Glomerular visceral epithelial cell (primary cell): ENCODE measurements at regions not wholly inside any gene's neighbourhood (a gene's known extent, or its start where the extent isn't known, plus 50 kb on each side); places are given as distances from the start of the nearest gene placed in this dataset.
A peak's percentile ranks its signal among the peaks of the same experiment; 100 is the strongest.
"Not testable (repeated sequence)": the region's sequence is repeated elsewhere in the genome, so short reads cannot be mapped to it uniquely, and the experiment has no call there.

Experiments
- DNase-seq: peaks from one replicate; pipeline ENCODE4 v3.0.0-alpha.2; 2016; ENCODE audit errors: extremely low spot score

DNA sequence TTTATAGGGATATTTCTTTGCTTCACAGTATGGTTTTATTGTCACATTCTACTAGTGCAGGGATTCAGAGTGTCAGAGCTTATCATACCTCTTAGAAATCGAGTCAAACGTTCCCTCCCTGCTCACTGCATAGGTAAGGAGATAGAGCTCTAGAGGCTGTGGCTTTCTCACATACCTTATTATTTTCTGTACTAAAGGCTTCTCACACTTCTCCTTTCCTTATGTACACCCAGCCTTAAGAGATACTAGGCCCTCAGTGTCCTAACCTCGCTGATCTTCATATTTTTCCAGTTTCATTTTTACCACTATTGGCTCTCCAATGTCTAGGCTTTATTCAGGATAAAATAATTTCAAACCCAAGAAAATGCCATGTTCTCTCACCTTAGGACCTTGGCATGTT, 297.3 kb upstream of the RIOK2 start:
- no peak for DNase-seq

DNA sequence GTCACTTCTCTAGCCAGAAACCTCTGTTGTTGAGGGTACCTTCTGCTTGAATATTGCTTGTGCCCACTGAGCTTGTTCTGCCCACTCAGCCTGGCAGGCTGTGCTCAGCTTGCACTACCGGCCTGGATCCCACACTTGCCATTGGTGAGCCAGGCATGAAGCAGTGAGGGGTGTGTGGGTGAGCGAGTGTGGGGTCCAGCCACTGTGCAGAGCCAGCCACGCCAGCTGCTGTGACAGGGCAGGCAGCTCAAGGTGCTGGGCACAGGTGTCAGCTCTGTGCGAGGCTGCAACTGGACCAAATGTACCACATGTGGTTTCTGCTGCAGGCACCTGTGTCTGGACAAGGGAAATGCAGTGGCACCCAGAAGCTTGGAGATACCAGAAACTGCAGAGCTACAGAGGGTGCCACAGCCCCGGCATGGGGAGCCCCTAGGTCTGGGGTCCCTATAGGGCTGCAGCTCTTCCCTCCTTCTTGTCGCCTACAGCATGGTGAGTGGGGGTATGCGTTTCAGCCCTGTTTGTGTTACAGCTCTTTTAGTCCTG, 305.1 kb upstream of the RIOK2 start:
- DNase-seq = no peak

DNA sequence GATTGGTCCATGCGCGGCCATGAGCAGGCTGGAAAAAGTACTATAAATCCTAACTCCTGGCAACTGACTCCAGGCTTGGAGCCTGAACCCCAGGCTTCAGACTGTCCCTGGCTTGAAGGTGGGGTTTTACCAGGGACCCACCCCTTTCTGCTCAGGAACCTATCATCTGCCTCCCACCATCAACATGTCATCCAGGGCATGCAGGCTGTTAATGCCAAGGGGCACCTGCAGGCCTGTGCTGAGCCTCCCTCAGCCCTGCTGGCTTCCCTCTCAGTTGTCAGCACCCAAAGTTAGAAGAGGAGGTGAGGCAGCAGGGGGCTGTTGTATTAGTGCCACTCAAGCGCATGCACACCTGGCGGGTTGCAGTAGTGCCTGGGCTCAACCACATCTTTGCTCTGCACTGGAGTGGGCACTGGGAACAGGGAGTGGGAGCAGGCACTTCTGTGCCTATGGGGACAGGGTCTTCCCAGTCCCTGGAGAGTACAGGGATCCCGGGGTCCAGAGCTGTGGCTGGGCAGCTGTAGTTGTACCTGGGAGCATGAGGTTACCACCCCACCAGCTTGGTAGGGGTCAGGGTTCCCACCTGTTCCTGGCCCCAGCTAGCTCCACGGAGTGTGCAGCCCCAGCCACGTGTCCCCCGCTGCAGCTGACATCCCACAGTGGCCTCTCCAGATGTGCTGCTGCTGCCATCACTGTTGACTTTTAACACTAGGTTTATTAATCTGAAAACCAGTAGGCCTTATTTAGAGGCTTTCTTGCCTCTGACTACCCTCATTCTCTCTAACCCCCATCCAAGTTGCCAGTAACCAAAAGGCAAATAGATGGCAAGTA, 306.2 kb upstream of the RIOK2 start:
- DNase-seq = no peak

DNA sequence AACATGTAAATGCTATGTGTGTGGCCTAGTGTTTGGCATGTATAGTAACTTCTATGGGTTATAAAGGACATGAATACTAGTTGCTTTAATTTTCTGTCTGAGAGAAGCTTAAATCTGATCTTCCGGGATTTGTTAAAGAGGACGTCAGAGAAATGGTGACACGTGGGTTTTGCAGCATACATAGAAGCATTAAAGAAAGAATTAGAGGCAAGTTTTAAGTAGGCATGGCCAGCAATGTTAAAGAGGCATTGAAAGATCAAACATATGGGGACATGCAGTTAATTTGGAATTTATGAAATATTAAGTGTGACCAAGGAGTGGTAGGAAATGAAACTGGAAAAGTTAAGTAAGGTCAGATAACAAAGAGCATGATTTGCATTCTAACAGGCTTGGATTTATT, 311.4 kb upstream of the RIOK2 start:
- DNase-seq = no peak

DNA sequence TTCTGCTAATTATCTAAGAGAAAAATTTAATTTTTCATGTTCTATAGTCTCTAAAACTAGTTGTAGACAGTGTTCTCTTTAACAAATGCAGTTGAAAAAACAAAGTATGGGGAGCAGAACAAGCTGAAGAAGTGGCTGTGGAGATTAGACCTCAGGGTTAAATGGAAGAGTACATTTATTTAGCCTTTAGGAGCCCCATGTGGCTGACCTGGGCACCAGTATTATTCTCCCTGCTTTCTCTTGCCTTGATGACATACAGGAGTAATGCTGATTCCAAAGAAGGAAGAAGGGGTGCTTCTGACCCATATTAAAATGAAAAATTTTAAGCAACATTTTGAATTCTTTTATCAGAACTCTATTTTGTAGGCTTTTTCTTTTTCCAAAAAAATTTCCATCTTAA, 312.3 kb upstream of the RIOK2 start:
- no peak for DNase-seq

GRCh38 chr5:97496037-97496436, 313.0 kb upstream of the RIOK2 start:
- DNase-seq = no peak

GRCh38 chr5:97498657-97499056, 315.6 kb upstream of the RIOK2 start:
- no peak for DNase-seq

- DNase-seq = no peak
Observed at GRCh38 chr5:97499605-97500004, 316.6 kb upstream of the RIOK2 start.

GRCh38 chr5:97501286-97501964, 318.4 kb upstream of the RIOK2 start:
- no peak for DNase-seq

- DNase-seq = no peak
Observed at GRCh38 chr5:97501965-97502305, 318.9 kb upstream of the RIOK2 start.

DNA sequence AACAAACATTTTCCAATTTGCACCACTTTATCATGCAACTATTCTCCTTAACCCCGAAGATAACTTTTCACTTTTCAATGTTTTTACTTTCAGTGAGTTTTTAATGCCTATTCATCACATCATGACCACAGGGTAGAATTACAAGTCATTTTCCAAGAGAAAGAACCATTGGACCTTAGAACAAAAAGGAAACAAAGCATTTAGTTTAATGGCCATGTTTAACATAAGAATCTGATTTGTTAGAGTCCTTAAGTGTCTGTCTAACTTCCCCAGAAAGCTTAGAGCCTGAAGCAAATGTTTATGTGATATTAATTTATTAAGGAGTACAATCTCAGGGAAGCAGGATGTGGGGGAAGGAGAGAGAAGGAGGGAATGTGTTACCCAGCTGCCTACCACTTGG, 325.8 kb upstream of the RIOK2 start:
- DNase-seq = no peak

GRCh38 chr5:97519565-97519964, 336.5 kb upstream of the RIOK2 start:
- DNase-seq = not testable (repeated sequence)

- not testable (repeated sequence) for DNase-seq
Observed at GRCh38 chr5:97523336-97523735, 340.3 kb upstream of the RIOK2 start.

GRCh38 chr5:97525780-97526179, 342.7 kb upstream of the RIOK2 start:
- DNase-seq = no peak

GRCh38 chr5:97528941-97529340, 345.9 kb upstream of the RIOK2 start:
- DNase-seq = no peak

- DNase-seq = no peak
Observed at GRCh38 chr5:97529354-97529985, 346.4 kb upstream of the RIOK2 start.

DNA sequence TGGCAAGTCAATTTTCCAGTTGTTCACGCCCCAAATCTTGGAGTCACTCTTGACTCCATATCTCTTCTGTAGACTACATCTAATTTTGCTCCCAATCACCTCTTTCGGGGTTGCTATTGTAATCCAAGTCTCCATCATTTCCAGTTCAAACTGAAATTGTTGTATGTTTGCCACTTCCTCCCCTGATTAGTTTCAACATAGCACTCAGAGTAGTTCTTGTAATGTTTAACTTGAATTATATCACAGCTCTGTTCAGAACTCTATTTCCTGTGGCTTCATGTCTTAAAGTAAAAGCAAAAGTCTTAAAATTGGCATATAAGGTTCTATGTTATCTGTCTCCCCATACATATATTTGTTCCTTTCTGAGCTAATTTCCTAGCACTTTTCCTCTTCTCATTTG, 348.5 kb upstream of the RIOK2 start:
- DNase-seq = peak; percentile 5

- peak; percentile 76 for DNase-seq
Observed at GRCh38 chr5:97534166-97534565, 351.1 kb upstream of the RIOK2 start.

DNA sequence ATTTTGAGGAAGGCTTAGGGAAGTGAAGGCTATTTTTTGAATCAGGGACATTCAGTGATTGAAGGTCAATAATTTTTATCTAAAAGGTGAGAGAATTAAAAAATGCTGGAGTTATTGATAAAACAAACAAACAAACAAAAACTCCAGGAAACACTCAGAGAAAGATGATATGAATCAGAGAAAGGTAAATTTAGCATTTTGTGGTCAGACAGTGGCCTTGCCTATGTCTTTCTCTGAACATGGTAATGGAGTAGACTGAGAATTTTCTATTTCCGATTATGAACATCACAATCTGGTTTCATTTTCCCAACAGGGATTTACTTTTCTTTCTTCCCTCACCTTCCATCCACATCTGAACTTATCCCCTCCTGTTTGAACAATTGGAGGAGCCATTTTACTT, 353.6 kb upstream of the RIOK2 start:
- DNase-seq = no peak

DNA sequence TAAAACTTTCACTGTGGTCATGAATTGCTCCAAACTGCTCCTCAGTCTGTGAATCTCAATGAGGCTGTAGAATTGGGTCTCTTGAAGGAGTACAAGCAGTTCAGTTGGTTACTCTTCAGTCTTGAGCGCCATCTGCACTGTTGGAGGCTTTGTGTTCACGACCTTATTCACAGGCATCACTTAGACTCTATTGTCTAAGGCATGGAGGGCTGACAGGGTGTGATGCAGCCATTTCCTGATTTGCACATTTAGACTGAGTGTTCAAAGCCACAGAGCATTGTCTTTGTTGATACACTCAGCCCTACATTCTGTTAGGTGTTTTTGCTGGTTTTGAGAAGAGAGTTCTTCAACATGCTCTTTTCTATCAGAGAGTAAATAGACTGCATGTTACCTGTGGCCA, 355.9 kb upstream of the RIOK2 start:
- DNase-seq = no peak

DNA sequence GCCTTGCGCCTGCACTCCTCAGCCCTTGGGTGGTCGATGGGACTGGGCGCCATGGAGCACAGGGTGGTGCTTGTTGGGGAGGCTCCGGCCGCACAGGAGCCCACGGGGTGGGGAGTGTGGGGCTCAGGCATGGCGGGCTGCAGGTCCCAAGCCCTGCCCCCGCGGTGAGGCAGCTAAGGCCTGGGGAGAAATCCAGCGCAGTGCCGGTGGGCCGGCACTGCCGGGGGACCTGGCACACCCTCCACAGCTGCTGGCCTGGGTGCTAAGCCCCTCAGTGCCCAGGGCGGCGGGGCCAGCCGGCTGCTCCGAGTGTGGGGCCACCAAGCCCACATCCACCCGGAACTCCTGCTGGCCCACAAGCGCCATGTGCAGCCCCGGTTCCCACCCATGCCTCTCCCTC, 358.8 kb upstream of the RIOK2 start:
- no peak for DNase-seq

GRCh38 chr5:97542469-97542868, 359.4 kb upstream of the RIOK2 start:
- no peak for DNase-seq

- no peak for DNase-seq
Observed at GRCh38 chr5:97543166-97543565, 360.1 kb upstream of the RIOK2 start.
